ENCODE measurements at regions not wholly inside any gene's neighbourhood (a gene's known extent, or its start where the extent isn't known, plus 50 kb on each side); places are given as distances from the start of the nearest gene placed in this dataset.

DNA sequence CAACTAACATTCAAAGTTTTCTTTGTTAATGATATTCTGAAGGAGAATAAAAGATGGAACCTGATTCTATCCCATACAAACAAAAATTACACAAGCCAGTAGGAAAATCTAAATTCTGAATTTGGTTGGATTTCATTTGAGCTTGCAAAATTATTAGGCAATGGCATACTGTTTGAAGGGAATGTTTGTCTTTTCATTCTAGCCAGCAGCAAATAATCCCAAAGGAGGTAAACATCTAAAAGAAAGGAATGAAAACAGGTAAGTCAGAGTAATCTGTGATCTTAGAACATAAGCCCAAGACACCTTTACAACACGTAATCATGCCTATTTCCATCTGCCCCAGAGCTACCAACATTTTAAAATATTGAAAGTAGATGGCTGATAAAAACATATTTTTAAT is 482.1 kb upstream of the CITED2 start:
- no peak for DNase-seq
- in situ Hi-C loops (cut with MboI; ENCODE audit: low sequenced_read_pairs in 4 of 4) = loop anchor here in 1 of 4 donors (25.0 kb wide), 1 partner anchor 581 kb away; no protein-coding TSS in a partner anchor
- no peaks in the 10 kb centered on the region for H3K9me3 ChIP-seq
- no peaks in the 10 kb centered on the region for H3K36me3 ChIP-seq
- intact Hi-C loops (cut with DNase I; ENCODE audit: low total_unique reads) = no loop called here
- peaks cover 5 to 6% of the 10 kb centered on the region in 2 donors for H3K4me1 ChIP-seq
- ATAC-seq = no peak
- H3K27me3 ChIP-seq = no peaks in the 10 kb centered on the region
- no peak overlapping the region for H3K27ac ChIP-seq
- no peak for TF ChIP-seq POLR2A (IDR thresholded peaks at IDR 0.05)
- TF ChIP-seq, protein P1, sequence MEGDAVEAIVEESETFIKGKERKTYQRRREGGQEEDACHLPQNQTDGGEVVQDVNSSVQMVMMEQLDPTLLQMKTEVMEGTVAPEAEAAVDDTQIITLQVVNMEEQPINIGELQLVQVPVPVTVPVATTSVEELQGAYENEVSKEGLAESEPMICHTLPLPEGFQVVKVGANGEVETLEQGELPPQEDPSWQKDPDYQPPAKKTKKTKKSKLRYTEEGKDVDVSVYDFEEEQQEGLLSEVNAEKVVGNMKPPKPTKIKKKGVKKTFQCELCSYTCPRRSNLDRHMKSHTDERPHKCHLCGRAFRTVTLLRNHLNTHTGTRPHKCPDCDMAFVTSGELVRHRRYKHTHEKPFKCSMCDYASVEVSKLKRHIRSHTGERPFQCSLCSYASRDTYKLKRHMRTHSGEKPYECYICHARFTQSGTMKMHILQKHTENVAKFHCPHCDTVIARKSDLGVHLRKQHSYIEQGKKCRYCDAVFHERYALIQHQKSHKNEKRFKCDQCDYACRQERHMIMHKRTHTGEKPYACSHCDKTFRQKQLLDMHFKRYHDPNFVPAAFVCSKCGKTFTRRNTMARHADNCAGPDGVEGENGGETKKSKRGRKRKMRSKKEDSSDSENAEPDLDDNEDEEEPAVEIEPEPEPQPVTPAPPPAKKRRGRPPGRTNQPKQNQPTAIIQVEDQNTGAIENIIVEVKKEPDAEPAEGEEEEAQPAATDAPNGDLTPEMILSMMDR (IDR thresholded peaks at IDR 0.05 in 4 of 5, conservative IDR thresholded peaks at IDR 0.05 in 1 of 5) = no peak
- no peak overlapping the region for H3K4me3 ChIP-seq

DNA sequence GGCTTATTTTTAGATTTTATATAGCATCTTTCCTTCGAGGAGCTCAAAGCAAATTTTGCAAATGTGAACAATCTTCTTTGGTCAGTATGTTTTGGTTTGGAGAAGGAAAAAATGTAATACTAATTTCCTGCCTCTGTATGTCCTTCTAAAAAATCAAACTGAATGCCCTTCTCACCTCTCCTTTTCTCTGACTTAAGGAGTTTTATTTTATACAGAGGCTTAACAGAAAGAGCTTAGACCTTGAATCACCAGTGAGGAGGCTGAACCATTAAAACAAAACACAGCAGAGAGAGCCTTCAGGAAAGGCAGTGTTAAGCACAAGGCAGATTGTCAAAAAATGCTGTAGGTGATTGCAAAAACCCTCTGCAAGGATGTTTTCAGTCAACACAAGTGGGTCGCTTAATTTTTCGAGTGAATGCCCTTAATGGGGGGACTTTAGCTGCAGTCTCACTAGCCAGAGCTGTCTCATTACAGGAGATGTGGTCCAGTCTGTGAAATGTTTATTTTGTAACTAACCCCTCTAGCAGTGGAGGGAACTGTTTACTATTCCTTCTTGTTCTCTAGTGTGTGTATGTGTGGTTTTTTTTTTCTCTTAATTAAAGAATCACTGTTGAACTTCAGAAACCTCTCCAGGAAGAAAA is 481.3 kb upstream of the CITED2 start:
- intact Hi-C loops (cut with DNase I; ENCODE audit: low total_unique reads) = no loop called here
- no peak for TF ChIP-seq POLR2A (IDR thresholded peaks at IDR 0.05)
- TF ChIP-seq, protein P1 (IDR thresholded peaks at IDR 0.05 in 4 of 5, conservative IDR thresholded peaks at IDR 0.05 in 1 of 5) = no peak
- Histone ChIP-seq H3K4me3 (no peak overlapping the region), H3K4me1 (peaks cover 5 to 6% of the 10 kb centered on the region in 2 donors), H3K27me3 (no peaks in the 10 kb centered on the region), H3K27ac (no peak overlapping the region), H3K9me3 (peaks cover 0 to under 1% (median 0%) of the 10 kb centered on the region in 3 donors), H3K36me3 (no peaks in the 10 kb centered on the region)
- in situ Hi-C loops (cut with MboI; ENCODE audit: low sequenced_read_pairs in 4 of 4) = loop anchor here in 1 of 4 donors (25.0 kb wide), 1 partner anchor 582 kb away; no protein-coding TSS in a partner anchor
- DNase-seq (no peak), ATAC-seq (no peak)

DNA sequence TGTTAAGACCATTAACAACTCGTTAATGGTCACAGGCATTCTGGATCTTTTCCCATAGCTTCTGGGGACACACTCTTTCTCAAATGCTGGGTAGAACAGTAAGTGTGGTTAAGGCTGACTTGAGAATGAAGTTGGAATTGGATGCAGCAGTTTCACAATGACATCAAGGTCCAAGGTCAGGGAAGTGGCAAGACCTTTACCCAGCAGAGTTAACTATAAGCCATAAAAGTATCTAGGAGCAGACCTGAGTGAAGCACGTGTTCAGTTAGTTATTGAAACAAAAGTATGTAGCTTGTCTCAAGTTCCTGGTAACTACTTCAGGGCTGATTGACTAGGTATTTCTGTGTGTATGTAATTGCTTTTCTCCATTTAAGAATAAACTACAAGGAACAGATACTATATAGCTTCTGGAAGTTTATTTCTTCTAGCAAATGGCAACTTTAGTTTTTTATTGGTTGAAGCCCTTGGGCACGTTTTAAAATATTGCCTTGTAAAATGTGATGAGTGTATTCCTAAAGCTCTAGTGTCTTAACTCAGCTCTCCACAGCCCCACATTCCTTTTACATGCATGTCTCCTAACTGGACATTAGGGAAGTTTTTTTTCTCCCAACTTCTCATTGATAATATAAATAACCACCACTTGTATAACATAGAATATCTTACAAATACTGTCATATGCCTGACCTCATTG is 479.0 kb upstream of the CITED2 start:
- no peak for DNase-seq
- Histone ChIP-seq H3K4me1 (peaks cover 5 to 6% of the 10 kb centered on the region in 2 donors), H3K4me3 (no peak overlapping the region), H3K9me3 (peaks cover 0 to 9% (median 0%) of the 10 kb centered on the region in 3 donors), H3K36me3 (no peaks in the 10 kb centered on the region), H3K27me3 (no peaks in the 10 kb centered on the region), H3K27ac (no peak overlapping the region)
- in situ Hi-C loops (cut with MboI; ENCODE audit: low sequenced_read_pairs in 4 of 4) (loop anchor here in 1 of 4 donors (25.0 kb wide), 1 partner anchor 584 kb away; no protein-coding TSS in a partner anchor), intact Hi-C loops (cut with DNase I; ENCODE audit: low total_unique reads) (no loop called here)
- TF ChIP-seq, protein P1 (IDR thresholded peaks at IDR 0.05 in 4 of 5, conservative IDR thresholded peaks at IDR 0.05 in 1 of 5) = no peak
- TF ChIP-seq POLR2A (IDR thresholded peaks at IDR 0.05) = no peak
- no peak for ATAC-seq

DNA sequence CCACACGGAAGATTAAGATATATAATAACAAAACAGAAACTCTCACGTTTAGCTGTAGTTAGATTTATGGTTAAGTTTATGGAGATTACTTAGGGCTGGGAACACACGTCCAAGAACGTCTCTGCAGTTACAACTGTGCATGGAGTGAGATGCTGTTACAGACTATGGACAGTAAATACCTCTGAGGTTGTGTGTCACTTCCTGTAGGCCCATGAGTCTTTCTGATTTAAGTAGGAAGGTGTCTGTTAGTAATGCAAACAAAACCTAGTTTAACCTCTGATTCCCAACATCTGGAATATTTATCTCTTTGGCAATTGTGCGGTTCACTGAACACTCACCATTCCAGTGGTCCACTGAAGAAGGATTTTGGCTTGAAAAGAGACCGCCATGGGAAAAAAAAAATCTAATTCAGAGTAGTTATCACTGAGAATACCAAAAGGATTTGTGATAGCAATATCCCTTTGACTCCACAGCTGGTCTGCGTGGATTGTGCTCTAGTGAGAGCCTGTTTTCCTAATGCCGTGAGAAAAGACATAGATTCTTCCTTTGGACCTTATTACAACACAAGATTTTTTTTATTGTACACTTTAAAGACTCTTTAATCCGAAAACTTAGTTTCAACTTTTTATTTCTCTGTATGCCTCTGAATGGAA is 478.2 kb upstream of the CITED2 start:
- ATAC-seq (no peak), DNase-seq (no peak)
- H3K4me3 ChIP-seq = no peak overlapping the region
- no peaks in the 10 kb centered on the region for H3K27me3 ChIP-seq
- TF ChIP-seq, protein P1 (IDR thresholded peaks at IDR 0.05 in 4 of 5, conservative IDR thresholded peaks at IDR 0.05 in 1 of 5) = no peak
- no peak for TF ChIP-seq POLR2A (IDR thresholded peaks at IDR 0.05)
- intact Hi-C loops (cut with DNase I; ENCODE audit: low total_unique reads) (no loop called here), in situ Hi-C loops (cut with MboI; ENCODE audit: low sequenced_read_pairs in 4 of 4) (loop anchor here in 1 of 4 donors (25.0 kb wide), 1 partner anchor 585 kb away; no protein-coding TSS in a partner anchor)
- H3K9me3 ChIP-seq = peaks cover 0 to 9% (median 0%) of the 10 kb centered on the region in 3 donors
- no peaks in the 10 kb centered on the region for H3K36me3 ChIP-seq
- peaks cover 5 to 6% of the 10 kb centered on the region in 2 donors for H3K4me1 ChIP-seq
- no peak overlapping the region for H3K27ac ChIP-seq
